NB4 (cell line): ENCODE measurements at regions not wholly inside any gene's neighbourhood (a gene's known extent, or its start where the extent isn't known, plus 50 kb on each side); places are given as distances from the start of the nearest gene placed in this dataset.

Experiments used
- CTCF ChIP-seq: IDR thresholded peaks from one replicate; pipeline ENCODE4 v1.5.1; 2012; ENCODE audit warnings: low read depth, low read length
- MYC ChIP-seq: IDR thresholded peaks from 2 replicates; pipeline ENCODE4 v1.6.1; 2011; ENCODE audit warnings: low read depth, low read length
- POLR2A ChIP-seq: IDR thresholded peaks from 2 replicates; pipeline ENCODE4 v1.6.1; 2011; ENCODE audit warnings: mild to moderate bottlenecking; ENCODE audit not compliant: insufficient read length; ENCODE audit errors: extremely low read depth

GRCh38 chr2:18436503-18437005 is 123.9 kb downstream of the RDH14 start:
- no peak for TF ChIP-seq POLR2A
- no peak for TF ChIP-seq MYC
- no peak for TF ChIP-seq CTCF
